ENCODE measurements at regions not wholly inside any gene's neighbourhood (a gene's known extent, or its start where the extent isn't known, plus 50 kb on each side); places are given as distances from the start of the nearest gene placed in this dataset.

DNA sequence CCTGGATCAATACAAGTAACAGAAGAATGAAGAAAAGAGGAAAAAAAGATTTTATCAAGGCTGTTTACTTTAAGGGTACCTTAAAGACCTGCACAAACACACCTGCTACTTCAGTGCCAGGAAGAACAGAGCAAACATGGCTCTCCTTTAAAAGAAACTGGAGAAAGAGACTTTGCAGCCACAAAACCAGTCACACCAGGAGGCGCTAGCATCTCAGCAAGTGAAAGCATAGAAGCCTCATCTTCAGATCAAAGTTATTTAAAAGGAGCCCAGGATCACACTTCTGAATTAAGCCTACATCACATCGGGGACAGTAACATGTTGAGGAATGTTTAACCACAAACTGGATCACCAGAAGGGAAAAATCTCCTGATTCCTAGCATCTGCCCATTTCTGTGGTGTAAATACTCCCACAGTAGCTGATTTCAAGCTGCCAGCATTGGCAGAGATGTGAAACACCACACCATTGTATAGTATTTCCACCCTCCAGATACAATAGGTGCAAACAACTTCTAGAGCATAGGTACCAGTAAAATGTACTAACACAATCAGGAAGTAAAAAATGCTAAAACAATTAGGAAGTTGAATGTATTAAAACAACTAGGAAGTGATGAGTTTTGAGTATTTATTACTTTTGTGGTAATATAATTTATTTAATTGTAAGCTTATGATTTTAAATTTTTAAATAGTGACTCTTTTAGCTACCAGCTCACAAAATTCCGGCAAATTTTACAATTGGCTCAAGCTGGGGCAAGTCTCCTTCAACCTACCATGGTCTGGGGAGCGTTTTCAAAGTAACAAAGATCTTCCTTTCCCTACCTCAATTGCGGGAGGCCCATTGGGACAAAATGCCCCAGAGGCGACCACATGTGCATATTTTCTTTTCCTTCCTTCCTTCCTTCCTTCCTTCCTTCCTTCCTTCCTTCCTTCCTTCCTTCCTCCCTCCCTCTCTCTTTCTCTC is 105.3 kb upstream of the CLDN14 start:
- TF ChIP-seq EGR1 (IDR thresholded peaks at IDR 0.05) (no peak), EP300 (IDR thresholded peaks at IDR 0.05; ENCODE audit: borderline replicate concordance) (no peak), TCF12 (IDR thresholded peaks at IDR 0.05; ENCODE audit: low read depth) (no peak), TEAD4 (IDR thresholded peaks at IDR 0.05) (no peak), TAF1 (IDR thresholded peaks at IDR 0.05; ENCODE audit: low read depth) (no peak), NFIC (IDR thresholded peaks at IDR 0.05) (no peak), CREB1 (IDR thresholded peaks at IDR 0.05; ENCODE audit: low read depth) (no peak)

DNA sequence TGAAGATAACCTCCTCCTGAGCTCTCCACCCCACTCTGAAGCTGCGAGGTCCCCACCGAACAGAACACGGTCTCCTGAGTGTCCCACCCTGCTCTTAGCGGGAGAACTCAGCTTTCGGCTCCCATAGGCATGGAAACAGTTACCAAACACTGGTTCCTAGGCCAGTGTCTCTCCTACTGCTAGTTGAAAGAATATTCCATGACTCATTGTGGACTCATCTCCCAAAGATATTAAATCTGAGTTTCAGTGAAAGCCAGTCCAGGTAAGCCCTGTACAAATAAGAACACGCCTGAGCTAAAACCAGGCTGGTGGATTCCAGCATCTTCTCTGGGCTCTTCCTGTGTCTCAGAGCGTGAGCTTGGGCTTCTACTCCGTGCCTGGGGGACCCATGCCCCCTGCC is 107.5 kb upstream of the CLDN14 start:
- TF ChIP-seq, protein P1, sequence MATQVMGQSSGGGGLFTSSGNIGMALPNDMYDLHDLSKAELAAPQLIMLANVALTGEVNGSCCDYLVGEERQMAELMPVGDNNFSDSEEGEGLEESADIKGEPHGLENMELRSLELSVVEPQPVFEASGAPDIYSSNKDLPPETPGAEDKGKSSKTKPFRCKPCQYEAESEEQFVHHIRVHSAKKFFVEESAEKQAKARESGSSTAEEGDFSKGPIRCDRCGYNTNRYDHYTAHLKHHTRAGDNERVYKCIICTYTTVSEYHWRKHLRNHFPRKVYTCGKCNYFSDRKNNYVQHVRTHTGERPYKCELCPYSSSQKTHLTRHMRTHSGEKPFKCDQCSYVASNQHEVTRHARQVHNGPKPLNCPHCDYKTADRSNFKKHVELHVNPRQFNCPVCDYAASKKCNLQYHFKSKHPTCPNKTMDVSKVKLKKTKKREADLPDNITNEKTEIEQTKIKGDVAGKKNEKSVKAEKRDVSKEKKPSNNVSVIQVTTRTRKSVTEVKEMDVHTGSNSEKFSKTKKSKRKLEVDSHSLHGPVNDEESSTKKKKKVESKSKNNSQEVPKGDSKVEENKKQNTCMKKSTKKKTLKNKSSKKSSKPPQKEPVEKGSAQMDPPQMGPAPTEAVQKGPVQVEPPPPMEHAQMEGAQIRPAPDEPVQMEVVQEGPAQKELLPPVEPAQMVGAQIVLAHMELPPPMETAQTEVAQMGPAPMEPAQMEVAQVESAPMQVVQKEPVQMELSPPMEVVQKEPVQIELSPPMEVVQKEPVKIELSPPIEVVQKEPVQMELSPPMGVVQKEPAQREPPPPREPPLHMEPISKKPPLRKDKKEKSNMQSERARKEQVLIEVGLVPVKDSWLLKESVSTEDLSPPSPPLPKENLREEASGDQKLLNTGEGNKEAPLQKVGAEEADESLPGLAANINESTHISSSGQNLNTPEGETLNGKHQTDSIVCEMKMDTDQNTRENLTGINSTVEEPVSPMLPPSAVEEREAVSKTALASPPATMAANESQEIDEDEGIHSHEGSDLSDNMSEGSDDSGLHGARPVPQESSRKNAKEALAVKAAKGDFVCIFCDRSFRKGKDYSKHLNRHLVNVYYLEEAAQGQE (IDR thresholded peaks at IDR 0.05; ENCODE audit: low read depth) = no peak
- no peak for TF ChIP-seq ZBTB7A (IDR thresholded peaks at IDR 0.05; ENCODE audit: low read depth)
- no peak for TF ChIP-seq CREB1 (IDR thresholded peaks at IDR 0.05; ENCODE audit: low read depth)
- TF ChIP-seq, protein P2, sequence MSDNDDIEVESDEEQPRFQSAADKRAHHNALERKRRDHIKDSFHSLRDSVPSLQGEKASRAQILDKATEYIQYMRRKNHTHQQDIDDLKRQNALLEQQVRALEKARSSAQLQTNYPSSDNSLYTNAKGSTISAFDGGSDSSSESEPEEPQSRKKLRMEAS (IDR thresholded peaks at IDR 0.05) = no peak
- TF ChIP-seq, protein P3, sequence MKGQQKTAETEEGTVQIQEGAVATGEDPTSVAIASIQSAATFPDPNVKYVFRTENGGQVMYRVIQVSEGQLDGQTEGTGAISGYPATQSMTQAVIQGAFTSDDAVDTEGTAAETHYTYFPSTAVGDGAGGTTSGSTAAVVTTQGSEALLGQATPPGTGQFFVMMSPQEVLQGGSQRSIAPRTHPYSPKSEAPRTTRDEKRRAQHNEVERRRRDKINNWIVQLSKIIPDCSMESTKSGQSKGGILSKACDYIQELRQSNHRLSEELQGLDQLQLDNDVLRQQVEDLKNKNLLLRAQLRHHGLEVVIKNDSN (IDR thresholded peaks at IDR 0.05) = no peak
- no peak for TF ChIP-seq EGR1 (IDR thresholded peaks at IDR 0.05)
- TF ChIP-seq TCF12 (IDR thresholded peaks at IDR 0.05; ENCODE audit: low read depth) = no peak

DNA sequence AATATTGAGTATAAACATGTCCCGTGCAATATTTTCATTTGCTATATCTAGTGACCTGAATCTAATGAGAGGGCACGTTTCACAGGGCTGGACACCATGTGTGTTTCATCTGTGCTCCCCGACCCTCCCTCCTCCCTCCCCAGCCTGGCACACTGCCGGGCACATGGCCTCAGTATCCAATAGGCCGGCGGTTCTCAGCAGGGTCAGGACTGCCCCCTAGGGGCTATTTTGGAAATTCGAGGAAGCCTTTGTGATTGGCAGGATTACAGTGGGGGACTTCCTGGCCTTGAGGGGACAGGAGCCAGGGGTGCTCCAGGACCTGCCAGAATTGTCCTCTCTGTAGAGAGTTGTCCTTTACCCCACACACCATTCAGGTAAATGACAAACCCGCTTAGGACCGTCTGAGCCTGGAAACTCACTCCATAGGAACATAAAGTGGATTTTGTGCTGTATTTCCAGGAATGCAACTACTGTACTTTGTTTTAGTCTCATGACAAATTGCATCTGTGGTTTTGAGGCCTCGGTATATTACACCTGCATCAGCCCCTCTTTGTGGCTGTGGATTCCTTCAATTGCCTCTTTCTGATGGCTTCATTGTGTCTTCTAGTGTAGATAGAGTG is 109.5 kb upstream of the SIM2 start:
- no peak for TF ChIP-seq TEAD4 (IDR thresholded peaks at IDR 0.05)
- TF ChIP-seq, protein P1 (IDR thresholded peaks at IDR 0.05; ENCODE audit: low read depth) = no peak
- TF ChIP-seq FOXM1 (IDR thresholded peaks at IDR 0.05; ENCODE audit: borderline replicate concordance, low read depth) = no peak
- TF ChIP-seq, protein P3 (IDR thresholded peaks at IDR 0.05) = peak; percentile 69
- peak; percentile 88 for TF ChIP-seq RAD21 (IDR thresholded peaks at IDR 0.05; ENCODE audit: low read depth)
- TF ChIP-seq EP300 (IDR thresholded peaks at IDR 0.05; ENCODE audit: borderline replicate concordance) = no peak
- no peak for TF ChIP-seq TCF12 (IDR thresholded peaks at IDR 0.05; ENCODE audit: low read depth)
- no peak for TF ChIP-seq CREB1 (IDR thresholded peaks at IDR 0.05; ENCODE audit: low read depth)
- no peak for TF ChIP-seq CEBPB (IDR thresholded peaks at IDR 0.05)
- TF ChIP-seq NFIC (IDR thresholded peaks at IDR 0.05) = peak; percentile 62; the same call in 1 of the 2 replicates
- TF ChIP-seq YY1 (IDR thresholded peaks at IDR 0.05; ENCODE audit: low read depth) = no peak
- TF ChIP-seq, protein P2 (IDR thresholded peaks at IDR 0.05) = peak; percentile 70

DNA sequence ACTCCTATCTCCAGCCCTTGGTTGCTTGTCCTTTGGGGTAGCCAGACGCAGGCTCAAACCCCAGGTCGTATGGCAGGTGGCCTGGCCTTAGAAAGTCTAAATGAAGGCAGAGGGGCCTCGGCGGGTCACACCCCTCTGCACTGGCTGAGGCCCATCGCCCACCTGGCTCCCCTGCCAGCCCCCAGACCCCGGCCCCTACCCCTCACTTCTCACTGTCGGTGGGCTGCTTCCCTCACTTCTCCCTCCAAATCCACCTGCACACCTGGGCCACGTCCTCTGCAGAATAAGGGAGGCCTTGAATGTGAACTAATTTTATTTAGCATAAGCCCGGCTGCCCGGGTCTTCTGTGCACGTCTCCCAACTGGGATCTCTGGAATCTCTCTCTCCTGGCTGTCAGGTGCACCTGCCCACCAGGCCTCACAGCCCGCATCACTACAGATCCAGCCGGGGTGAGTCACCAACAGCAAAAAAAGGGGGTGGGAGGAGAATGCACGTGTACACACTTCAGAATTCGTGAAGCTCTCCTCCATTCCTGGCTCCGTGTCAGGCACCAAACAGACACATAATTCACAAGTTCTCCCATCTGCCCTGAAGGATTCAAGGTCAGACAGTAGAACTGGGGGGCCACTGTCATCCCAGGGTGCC is 107.5 kb upstream of the SIM2 start:
- TF ChIP-seq TCF12 (IDR thresholded peaks at IDR 0.05; ENCODE audit: low read depth) (no peak), RAD21 (IDR thresholded peaks at IDR 0.05; ENCODE audit: low read depth) (no peak), NFIC (IDR thresholded peaks at IDR 0.05) (no peak), TAF1 (IDR thresholded peaks at IDR 0.05; ENCODE audit: low read depth) (no peak), CEBPB (IDR thresholded peaks at IDR 0.05) (no peak), CREB1 (IDR thresholded peaks at IDR 0.05; ENCODE audit: low read depth) (no peak), YY1 (IDR thresholded peaks at IDR 0.05; ENCODE audit: low read depth) (no peak), EP300 (IDR thresholded peaks at IDR 0.05; ENCODE audit: borderline replicate concordance) (no peak)
- TF ChIP-seq, protein P3 (IDR thresholded peaks at IDR 0.05) = no peak
- TF ChIP-seq, protein P1 (IDR thresholded peaks at IDR 0.05; ENCODE audit: low read depth) = no peak
